ENCODE measurements at regions not wholly inside any gene's neighbourhood (a gene's known extent, or its start where the extent isn't known, plus 50 kb on each side); places are given as distances from the start of the nearest gene placed in this dataset.

- TF ChIP-seq CTCF (IDR thresholded peaks at IDR 0.05; ENCODE audit: low read length) (no peak), EZH2 (IDR thresholded peaks at IDR 0.05; ENCODE audit: borderline replicate concordance, low read length) (no peak)
Measured at GRCh38 chr1:79161077-79161476, 154.5 kb upstream of the ADGRL4 start.
